ENCODE measurements at regions not wholly inside any gene's neighbourhood (a gene's known extent, or its start where the extent isn't known, plus 50 kb on each side); places are given as distances from the start of the nearest gene placed in this dataset.

DNA sequence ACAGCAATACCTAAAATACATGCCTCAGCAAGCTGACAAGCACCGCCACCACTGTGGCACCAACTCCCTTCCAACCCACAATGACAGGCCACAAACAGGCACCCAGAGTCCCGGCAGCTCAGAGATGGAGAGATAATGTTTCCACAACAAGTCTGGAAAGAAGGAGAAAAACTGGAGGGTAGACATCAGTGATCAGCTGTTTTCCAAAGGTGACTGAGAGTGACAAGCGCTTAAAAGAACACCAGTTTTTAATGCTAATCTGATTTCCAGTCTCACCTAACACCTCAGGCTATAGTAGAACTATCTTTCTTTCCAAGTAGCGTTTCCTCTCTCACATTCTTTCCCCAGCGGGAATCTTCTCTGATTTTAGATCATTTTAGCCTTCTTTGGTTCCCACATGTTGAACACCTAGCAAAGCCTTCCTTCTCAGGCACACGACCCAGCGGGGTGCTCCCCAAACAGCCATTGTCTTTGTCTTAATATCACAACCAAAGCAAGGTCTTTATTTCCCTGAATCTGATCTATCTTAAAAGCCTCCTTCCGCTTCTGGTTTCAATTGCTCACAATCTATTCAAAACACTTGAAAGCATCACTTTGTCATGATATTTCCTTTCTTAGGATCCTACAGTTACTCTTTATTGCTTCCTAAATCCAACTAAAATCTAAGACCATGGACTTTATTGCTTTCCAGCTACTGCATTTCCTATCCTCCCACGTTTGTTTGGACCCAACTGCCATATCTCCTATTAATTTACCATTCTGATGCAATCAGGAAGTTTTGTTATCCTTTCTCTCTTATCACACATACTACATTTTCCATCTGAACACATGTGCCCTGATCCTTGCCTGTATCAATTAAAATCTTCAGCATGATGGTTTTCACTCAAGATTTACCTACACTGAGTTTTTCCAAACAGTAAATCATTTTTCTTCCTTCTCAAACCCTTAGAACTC is 282.7 kb downstream of the ADGB start:
- H3K4me3 ChIP-seq (ENCODE audit: control insufficient read depth, low read depth, low read length) = no peak overlapping the region
- DNase-seq (ENCODE audit: low read depth) = no peak
- TF ChIP-seq, protein P1, sequence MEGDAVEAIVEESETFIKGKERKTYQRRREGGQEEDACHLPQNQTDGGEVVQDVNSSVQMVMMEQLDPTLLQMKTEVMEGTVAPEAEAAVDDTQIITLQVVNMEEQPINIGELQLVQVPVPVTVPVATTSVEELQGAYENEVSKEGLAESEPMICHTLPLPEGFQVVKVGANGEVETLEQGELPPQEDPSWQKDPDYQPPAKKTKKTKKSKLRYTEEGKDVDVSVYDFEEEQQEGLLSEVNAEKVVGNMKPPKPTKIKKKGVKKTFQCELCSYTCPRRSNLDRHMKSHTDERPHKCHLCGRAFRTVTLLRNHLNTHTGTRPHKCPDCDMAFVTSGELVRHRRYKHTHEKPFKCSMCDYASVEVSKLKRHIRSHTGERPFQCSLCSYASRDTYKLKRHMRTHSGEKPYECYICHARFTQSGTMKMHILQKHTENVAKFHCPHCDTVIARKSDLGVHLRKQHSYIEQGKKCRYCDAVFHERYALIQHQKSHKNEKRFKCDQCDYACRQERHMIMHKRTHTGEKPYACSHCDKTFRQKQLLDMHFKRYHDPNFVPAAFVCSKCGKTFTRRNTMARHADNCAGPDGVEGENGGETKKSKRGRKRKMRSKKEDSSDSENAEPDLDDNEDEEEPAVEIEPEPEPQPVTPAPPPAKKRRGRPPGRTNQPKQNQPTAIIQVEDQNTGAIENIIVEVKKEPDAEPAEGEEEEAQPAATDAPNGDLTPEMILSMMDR (IDR thresholded peaks at IDR 0.05; ENCODE audit: control insufficient read depth, insufficient read depth, low read depth, low read length, missing control alignments) = no peak

DNA sequence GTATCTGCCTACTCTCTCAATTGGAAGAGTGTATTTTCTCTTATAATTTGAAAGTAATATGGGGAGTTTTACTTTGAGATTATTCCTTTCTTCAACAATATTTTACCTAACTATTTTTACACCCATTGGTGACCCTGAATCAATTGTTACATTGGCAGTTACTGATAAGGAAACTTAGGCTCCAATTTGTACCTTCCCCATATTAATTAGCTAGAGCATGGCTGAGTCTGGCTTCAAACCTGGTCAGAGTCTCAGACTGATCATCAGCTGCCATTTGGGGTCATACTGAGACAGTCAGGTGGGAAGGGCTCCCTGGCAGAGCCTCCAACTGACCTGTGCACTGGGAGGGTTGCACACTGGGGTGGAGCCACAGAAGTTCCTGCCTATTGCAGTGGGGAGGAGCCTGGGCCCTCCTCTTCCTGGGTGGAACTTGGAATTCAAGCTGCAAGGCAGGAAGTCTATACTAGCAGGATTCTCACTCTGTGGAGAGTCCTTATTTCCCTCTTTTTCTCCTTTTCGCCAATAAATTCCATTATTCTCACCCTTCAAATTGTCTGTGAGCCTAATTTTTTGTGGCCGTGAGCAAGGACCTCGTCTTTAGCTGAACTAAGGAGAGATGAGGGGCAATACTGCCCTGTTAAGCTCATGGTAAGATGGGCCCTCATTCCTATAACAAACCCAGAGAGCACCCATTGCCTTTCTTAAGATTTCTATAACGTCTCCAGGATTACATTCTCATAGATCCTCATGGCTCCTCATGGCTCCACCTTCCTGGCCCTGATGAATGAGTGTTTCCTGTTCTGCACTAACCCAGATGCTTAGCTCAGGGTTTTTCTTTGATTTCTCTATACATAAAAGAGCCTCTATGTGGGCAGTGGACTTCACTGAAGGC is 285.1 kb downstream of the ADGB start:
- no peak for DNase-seq (ENCODE audit: low read depth)
- H3K4me3 ChIP-seq (ENCODE audit: control insufficient read depth, low read depth, low read length) = no peak overlapping the region
- TF ChIP-seq, protein P1 (IDR thresholded peaks at IDR 0.05; ENCODE audit: control insufficient read depth, insufficient read depth, low read depth, low read length, missing control alignments) = no peak

DNA sequence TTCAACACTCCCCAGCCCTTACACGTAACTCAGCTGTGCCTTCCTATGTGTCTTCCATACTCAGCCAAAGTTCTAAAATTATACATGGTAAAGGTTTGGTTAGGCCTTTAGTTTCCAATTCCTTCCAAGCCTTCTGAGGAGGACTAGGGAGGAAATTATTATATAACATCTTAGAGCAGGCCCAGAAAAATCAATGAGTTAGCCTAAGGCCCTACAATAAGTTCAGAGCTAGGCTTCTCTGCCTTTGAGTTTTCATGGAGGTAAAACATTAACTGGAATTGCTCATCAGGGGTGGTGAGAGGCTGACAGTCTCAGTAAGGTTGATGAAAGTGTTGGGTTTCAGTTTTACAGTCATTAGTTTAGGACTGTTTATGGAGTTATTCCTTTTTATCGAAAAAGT is 286.0 kb downstream of the ADGB start:
- no peak for DNase-seq (ENCODE audit: low read depth)
- TF ChIP-seq, protein P1 (IDR thresholded peaks at IDR 0.05; ENCODE audit: control insufficient read depth, insufficient read depth, low read depth, low read length, missing control alignments) = no peak
- H3K4me3 ChIP-seq (ENCODE audit: control insufficient read depth, low read depth, low read length) = no peak overlapping the region

DNA sequence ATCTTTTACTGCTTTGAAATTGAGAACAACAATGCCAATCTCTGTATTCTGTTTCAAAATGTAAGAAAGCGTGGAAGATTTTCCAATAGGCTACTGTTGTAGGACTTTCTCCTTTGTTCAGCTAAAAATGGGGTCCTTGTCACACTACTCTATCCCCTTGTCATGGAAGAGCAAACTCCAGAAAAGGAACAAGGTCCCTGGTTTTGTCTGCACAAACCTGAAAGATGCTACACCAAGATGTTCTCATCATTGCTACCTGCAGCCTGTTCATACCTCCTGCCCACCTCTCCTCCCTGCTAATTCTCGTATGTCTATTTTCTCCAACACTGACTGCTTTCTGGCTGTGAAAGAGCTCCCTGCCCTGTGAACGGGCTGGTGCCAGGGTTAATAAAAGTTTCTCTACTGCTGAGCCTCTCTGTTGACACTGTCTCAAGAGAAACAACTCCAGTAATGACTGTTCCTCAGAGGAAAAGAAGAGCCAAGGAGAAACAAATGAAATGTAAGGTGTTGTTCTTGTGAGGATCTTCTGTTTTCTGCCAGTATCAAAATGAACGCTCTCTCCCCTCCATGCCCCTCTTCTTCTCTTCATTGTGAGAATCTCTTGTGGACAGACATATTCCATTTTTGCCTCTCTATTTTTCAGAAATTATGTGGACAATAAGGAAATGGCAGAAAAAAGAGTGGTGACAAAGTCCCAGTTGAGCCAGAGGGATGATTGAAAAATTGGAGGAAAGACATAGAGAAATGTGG is 287.1 kb downstream of the ADGB start:
- no peak for DNase-seq (ENCODE audit: low read depth)
- TF ChIP-seq, protein P1 (IDR thresholded peaks at IDR 0.05; ENCODE audit: control insufficient read depth, insufficient read depth, low read depth, low read length, missing control alignments) = no peak
- no peak overlapping the region for H3K4me3 ChIP-seq (ENCODE audit: control insufficient read depth, low read depth, low read length)

DNA sequence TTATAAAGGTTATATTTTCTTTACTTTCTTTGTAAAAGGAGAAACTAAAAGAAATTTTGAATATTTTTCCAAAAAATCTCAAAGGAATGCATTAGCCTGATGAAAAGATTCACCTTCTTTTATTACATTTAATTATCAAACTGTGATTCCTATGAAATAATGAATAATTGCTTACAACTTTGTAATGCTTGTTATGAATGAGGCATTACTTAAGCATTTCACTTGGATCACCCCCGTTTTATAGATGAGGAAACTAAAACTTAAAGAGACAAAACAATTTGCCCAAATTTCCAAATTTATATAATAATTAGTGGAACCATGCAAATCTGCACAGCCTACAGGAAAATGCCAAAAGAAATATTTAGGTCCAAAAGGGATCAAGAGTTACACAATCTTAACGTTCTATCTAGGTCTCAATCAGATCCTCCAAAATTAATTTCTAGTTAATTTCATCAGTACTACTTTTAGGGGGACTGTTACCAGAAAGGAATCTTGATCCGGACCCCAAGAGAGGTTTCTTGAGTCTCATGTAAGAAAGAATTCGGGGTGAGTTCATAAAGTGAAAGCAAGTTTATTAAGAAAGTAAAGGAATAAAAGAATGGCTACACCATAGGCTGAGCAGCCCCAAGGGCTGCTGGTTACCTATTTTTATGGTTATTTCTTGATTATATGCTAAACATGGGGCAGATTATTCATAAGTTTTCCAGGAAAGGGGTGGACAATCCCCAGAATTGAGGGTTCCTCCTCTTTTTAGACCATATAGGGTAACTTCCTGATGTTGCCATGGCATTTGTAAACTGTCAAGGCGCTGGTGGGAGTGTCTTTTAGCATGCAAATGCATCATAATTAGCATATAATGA is 288.0 kb downstream of the ADGB start:
- TF ChIP-seq, protein P1 (IDR thresholded peaks at IDR 0.05; ENCODE audit: control insufficient read depth, insufficient read depth, low read depth, low read length, missing control alignments) = no peak
- DNase-seq (ENCODE audit: low read depth) = no peak

More for the DNA sequence above, 288.0 kb downstream of the ADGB start:
- no peak overlapping the region for H3K4me3 ChIP-seq (ENCODE audit: control insufficient read depth, low read depth, low read length)
